ENCODE measurements at regions not wholly inside any gene's neighbourhood (a gene's known extent, or its start where the extent isn't known, plus 50 kb on each side); places are given as distances from the start of the nearest gene placed in this dataset.
"Not testable (repeated sequence)": the region's sequence is repeated elsewhere in the genome, so short reads cannot be mapped to it uniquely, and the experiment has no call there.

- peak; percentile 4 for DNase-seq
Observed at GRCh38 chr7:3094701-3095445, 51.2 kb upstream of the CARD11 start.

GRCh38 chr7:3097734-3098133 lies 54.1 kb upstream of the CARD11 start:
- DNase-seq, result no peak

GRCh38 chr7:3102159-3102558 lies 58.5 kb upstream of the CARD11 start:
- no peak for DNase-seq

GRCh38 chr7:3103614-3104398 lies 60.1 kb upstream of the CARD11 start:
- no peak for DNase-seq

GRCh38 chr7:3105856-3106255 lies 62.2 kb upstream of the CARD11 start:
- DNase-seq, result no peak

- no peak for DNase-seq
Observed at GRCh38 chr7:3106361-3106826, 62.7 kb upstream of the CARD11 start.

- no peak for DNase-seq
Observed at GRCh38 chr7:3107228-3107763, 63.6 kb upstream of the CARD11 start.

- no peak for DNase-seq
Observed at GRCh38 chr7:3107889-3108570, 64.4 kb upstream of the CARD11 start.

GRCh38 chr7:3109311-3109915 lies 65.7 kb upstream of the CARD11 start:
- DNase-seq, result no peak

- no peak for DNase-seq
Observed at GRCh38 chr7:3112479-3113134, 68.9 kb upstream of the CARD11 start.

GRCh38 chr7:3114917-3115316 lies 71.2 kb upstream of the CARD11 start:
- DNase-seq, result no peak

- no peak for DNase-seq
Observed at GRCh38 chr7:3117081-3117480, 73.4 kb upstream of the CARD11 start.

- DNase-seq, result no peak
Observed at GRCh38 chr7:3117488-3118231, 74.0 kb upstream of the CARD11 start.

GRCh38 chr7:3119352-3119927 lies 75.8 kb upstream of the CARD11 start:
- not testable (repeated sequence) for DNase-seq

GRCh38 chr7:3119963-3120362 lies 76.3 kb upstream of the CARD11 start:
- DNase-seq, result no peak

GRCh38 chr7:3120513-3120912 lies 76.8 kb upstream of the CARD11 start:
- DNase-seq, result no peak

- DNase-seq, result no peak
Observed at GRCh38 chr7:3128857-3129490, 85.3 kb upstream of the CARD11 start.

- DNase-seq, result no peak
Observed at GRCh38 chr7:3133811-3134385, 90.2 kb upstream of the CARD11 start.

- no peak for DNase-seq
Observed at GRCh38 chr7:3134745-3135144, 91.1 kb upstream of the CARD11 start.

GRCh38 chr7:3135626-3136025 lies 92.0 kb upstream of the CARD11 start:
- no peak for DNase-seq
